Chondrocyte (in vitro differentiated cells): ENCODE measurements at regions not wholly inside any gene's neighbourhood (a gene's known extent, or its start where the extent isn't known, plus 50 kb on each side); places are given as distances from the start of the nearest gene placed in this dataset.

Source experiments
- DNase-seq: peaks from one replicate; pipeline ENCODE4 v3.0.0; 2021; ENCODE audit warnings: mixed read lengths, low spot score
- H3K27ac Mint-ChIP-seq: one replicate; pipeline ENCODE4 v1.8.0; 2021; ENCODE audit warnings: mild to moderate bottlenecking, moderate library complexity, mixed read lengths; ENCODE audit not compliant: unreplicated experiment
- H3K27me3 Mint-ChIP-seq: 2 replicates; pipeline ENCODE4 v1.8.0; 2021; ENCODE audit warnings: low read depth, mixed read lengths
- H3K36me3 Mint-ChIP-seq: 2 replicates; pipeline ENCODE4 v1.8.0; 2021; ENCODE audit warnings: low read depth, mixed read lengths
- H3K4me1 Mint-ChIP-seq: 2 replicates; pipeline ENCODE4 v1.8.0; 2021; ENCODE audit warnings: low read depth, mild to moderate bottlenecking, mixed read lengths
- H3K4me3 Mint-ChIP-seq: one replicate; pipeline ENCODE4 v1.8.0; 2021; ENCODE audit warnings: mild to moderate bottlenecking, moderate library complexity, mixed read lengths; ENCODE audit not compliant: unreplicated experiment
- H3K9me3 Mint-ChIP-seq: 2 replicates; pipeline ENCODE4 v1.8.0; 2021; ENCODE audit warnings: low read depth, mixed read lengths
- CTCF ChIP-seq: fragments of 200-600 bp; sonication (generic); IDR thresholded peaks from 2 replicates; pipeline ENCODE4 v1.5.0; 2021; ENCODE audit warnings: antibody characterized with exemption, mild to moderate bottlenecking, moderate library complexity

- Mint-ChIP-seq H3K27me3 (peaks cover 1% of the 10 kb centered on the region), H3K4me3 (no peak overlapping the region), H3K27ac (no peak overlapping the region), H3K36me3 (no peaks in the 10 kb centered on the region), H3K4me1 (no peaks in the 10 kb centered on the region), H3K9me3 (no peaks in the 10 kb centered on the region)
- DNase-seq: no peak
- no peak for TF ChIP-seq CTCF
Measured at GRCh38 chr4:58983887-58984286, 1873.7 kb upstream of the IGFBP7 start.

GRCh38 chr4:59002148-59002547, 1892.0 kb upstream of the IGFBP7 start:
- no peak for TF ChIP-seq CTCF
- no peaks in the 10 kb centered on the region for H3K4me1 Mint-ChIP-seq
- peaks cover 9% of the 10 kb centered on the region for H3K27me3 Mint-ChIP-seq
- H3K36me3 Mint-ChIP-seq: no peaks in the 10 kb centered on the region
- no peak for DNase-seq
- H3K9me3 Mint-ChIP-seq: no peaks in the 10 kb centered on the region
- no peak overlapping the region for H3K4me3 Mint-ChIP-seq
- no peak overlapping the region for H3K27ac Mint-ChIP-seq

DNA sequence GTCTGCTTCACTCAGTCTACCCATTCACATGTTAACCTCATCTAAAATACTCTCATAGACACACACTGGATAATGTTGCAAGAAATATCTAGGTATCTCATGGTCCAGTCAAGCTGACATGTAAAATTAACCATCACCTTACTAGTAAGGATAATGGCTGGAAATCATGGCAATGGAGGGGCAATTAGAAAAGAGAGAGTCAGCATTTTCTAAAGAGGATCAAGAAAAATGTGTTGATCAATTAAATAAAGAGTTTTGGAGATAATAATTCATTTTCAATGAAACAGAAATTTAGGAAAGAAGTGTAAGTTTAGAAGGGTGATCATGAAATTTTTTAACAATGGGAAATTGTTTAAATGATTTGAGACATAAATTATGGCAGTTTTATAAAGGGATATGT, 1914.1 kb upstream of the IGFBP7 start:
- Mint-ChIP-seq H3K9me3 (peaks cover 4% of the 10 kb centered on the region), H3K36me3 (no peaks in the 10 kb centered on the region), H3K27me3 (no peaks in the 10 kb centered on the region), H3K4me3 (no peak overlapping the region), H3K27ac (no peak overlapping the region), H3K4me1 (no peaks in the 10 kb centered on the region)
- TF ChIP-seq CTCF: no peak
- DNase-seq: no peak

- peaks cover 2% of the 10 kb centered on the region for H3K9me3 Mint-ChIP-seq
- H3K27ac Mint-ChIP-seq: no peak overlapping the region
Measured at GRCh38 chr4:59037812-59038211, 1927.6 kb upstream of the IGFBP7 start.

GRCh38 chr4:59039046-59039445, 1928.9 kb upstream of the IGFBP7 start:
- no peak overlapping the region for H3K4me3 Mint-ChIP-seq
- no peak for TF ChIP-seq CTCF

More at GRCh38 chr4:59037812-59038211, 1927.6 kb upstream of the IGFBP7 start:
- TF ChIP-seq CTCF: no peak
- H3K4me1 Mint-ChIP-seq: no peaks in the 10 kb centered on the region
- H3K4me3 Mint-ChIP-seq: no peak overlapping the region
- H3K36me3 Mint-ChIP-seq: no peaks in the 10 kb centered on the region
- no peak for DNase-seq
- H3K27me3 Mint-ChIP-seq: no peaks in the 10 kb centered on the region

More at GRCh38 chr4:59039046-59039445, 1928.9 kb upstream of the IGFBP7 start:
- no peak overlapping the region for H3K27ac Mint-ChIP-seq
- H3K9me3 Mint-ChIP-seq: no peaks in the 10 kb centered on the region
- no peak for DNase-seq
- H3K27me3 Mint-ChIP-seq: peaks cover 3% of the 10 kb centered on the region
- H3K36me3 Mint-ChIP-seq: no peaks in the 10 kb centered on the region
- no peaks in the 10 kb centered on the region for H3K4me1 Mint-ChIP-seq
